HUDEP-2 (cell line): ENCODE measurements at regions not wholly inside any gene's neighbourhood (a gene's known extent, or its start where the extent isn't known, plus 50 kb on each side); places are given as distances from the start of the nearest gene placed in this dataset.
"Not testable (repeated sequence)": the region's sequence is repeated elsewhere in the genome, so short reads cannot be mapped to it uniquely, and the experiment has no call there.

Experiments used
- DNase-seq, 76 experiments: peaks; one replicate each; lab custom pipeline; 2025; ENCODE audit not compliant: unreplicated experiment in 76 of 76; lab: John Stamatoyannopoulos, UW

DNA sequence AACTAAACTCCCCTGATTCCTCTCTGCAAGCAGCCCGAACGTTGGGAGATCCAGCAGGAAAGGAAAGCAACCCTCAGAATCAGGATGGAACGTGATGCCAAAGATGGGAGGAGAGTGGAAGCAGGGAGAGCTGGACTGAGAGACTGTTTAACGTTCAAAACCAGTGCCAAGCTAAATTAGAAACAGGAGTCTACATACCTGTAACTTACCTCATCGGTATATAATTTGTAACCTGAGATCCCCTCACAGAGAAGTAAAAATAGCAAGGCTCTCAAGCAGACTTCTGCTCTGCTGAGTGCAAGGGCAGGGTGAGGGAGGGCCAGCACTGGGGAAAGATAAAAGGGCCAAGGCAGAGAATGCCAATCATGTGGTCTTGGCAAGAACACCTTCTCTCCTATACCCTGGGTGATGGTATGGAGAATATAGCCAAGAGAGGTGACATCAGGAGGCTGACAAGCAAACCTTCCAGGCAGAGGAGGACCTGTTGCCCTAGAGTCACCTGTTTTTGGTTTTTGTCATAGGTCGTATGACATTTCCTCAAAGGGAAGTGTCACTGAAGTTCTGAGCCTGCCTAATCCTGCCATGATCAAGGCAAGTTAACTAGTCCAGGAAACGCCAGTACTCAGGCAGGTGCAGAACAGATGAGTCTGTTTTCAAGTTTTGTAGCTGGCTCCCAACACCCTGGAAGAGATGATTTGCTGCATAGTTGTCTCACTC lies 472.0 kb downstream of the NFIB start:
- DNase-seq, result no peak

DNA sequence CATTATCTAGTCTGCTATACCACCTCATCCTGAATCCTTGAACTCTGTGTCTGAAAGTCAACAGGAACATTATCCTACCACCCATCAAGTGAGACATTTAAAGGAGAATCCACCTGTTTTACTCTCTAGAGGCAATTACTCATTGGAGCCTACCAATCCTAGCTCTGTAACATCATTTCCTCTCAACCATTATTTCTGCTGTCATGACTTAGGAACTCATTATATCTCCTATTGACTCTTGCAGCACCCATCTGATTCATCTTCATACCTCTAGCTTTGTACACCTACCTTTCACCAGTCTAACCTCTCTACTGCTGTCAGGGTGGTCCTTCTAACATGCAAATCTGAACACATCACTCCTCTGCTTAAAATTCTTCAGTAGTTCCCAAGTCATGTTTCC lies 481.5 kb downstream of the NFIB start:
- DNase-seq, result no peak

DNA sequence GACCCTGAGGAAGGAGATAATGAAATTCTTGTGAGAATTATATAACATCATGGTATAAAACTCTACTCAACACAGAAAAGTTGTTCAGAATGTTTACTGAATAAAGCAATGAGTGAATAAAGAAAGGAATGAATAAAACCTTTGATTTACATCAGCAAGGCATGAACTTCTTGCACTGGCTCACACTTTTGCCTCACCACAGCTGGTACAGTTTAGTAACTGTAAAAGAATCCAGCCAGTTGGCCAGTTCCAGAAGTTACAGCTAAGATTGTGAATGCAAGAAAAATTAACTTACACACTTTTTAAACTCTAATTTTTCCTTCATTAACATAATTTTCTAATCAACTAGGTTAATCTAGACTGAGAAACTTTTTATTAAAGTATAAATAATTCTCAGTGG lies 490.9 kb downstream of the NFIB start:
- DNase-seq, result no peak

DNA sequence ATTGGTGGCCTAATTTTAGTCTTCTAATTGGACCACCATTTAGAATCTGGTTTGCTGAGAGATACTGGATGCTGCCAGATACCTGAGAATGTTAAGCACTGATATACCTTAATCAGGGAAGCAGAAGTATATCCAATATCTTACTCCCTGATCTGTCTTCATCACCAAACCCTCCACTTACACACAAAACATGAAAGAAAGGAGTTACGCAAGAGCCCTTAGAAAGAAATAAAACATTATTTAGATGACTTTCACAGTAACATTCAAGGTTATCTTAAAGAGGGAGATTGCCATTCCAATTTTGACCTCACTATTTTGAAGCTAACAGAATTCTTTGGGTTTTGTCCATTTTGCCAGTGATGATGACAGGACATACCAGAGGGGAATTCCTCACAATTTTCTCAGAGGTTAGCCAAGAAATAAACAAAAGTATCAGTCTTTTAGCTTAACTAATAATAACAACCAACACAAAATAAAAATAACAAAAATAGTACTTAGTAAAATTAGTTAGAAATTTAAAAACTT lies 496.1 kb downstream of the NFIB start:
- DNase-seq, result no peak

DNA sequence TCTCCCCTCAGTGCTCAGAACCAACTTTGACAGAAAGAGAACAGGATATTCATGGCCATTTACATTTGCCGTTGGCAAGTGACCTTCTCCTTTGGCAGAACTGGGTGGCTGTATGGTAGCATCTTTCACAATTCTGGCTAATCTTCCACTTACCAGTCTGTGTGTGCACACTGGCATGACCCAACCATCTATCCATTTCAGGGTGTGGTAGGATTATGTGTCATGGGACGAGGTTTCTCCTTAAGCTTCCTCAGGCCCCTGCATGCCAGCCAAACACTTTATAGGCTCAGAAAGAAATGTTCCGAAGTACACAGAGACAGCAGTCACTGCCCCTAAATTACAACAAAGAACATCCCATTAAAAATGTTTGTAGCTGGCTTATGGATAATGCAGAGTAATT lies 497.1 kb downstream of the NFIB start:
- no peak for DNase-seq

DNA sequence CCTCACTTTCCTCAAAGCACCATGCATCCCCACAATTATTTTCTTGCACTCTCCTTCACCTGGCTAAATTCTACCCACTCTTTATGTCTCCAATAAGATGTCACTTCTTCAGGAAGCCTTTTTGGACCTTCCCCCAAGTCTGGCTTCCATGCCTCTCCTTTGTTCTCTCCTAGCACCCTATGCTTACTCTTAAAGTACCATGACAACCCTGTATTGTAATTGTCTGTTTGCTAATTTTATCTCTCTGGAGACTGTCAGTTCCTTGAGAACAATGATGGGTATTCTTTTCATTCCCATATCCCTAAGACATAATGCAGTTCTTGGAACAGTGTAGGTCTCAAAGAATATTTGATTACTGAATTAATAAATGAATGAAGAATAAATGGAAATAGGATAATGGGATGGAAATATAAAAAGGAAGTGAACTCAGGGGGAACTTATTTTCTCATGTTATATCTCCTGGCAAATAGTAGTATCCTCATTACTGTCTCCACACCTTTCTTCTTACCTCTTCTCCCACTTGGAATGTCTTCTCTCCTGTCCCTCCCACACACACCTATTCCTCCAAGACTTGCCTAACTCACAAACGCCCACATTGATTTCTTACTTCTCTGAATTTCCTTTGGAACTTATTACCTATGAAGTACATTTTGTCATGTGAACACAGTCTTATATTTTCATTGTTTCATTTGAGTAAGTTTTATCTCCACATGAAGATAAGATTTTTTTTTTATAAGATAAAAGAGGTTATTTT lies 499.1 kb downstream of the NFIB start:
- DNase-seq, result no peak

DNA sequence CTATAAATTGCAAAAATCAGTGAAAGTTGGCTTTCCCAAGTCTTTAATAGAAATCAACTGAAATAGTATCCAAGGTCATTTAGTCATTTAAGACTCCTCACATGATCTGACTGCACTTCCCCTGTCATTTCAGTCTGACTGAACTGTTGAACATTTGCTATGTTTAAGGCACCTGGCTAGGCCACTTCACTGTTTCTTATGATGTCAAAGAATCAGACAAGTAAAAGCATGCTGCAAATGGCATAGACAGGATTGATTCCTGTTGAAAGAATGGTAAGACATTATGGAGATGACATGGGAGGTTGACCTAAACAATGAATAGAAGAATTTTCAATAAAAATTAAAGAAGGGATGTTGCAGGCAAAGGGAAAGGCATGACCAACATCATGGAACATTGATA lies 502.1 kb downstream of the NFIB start:
- DNase-seq, result no peak

DNA sequence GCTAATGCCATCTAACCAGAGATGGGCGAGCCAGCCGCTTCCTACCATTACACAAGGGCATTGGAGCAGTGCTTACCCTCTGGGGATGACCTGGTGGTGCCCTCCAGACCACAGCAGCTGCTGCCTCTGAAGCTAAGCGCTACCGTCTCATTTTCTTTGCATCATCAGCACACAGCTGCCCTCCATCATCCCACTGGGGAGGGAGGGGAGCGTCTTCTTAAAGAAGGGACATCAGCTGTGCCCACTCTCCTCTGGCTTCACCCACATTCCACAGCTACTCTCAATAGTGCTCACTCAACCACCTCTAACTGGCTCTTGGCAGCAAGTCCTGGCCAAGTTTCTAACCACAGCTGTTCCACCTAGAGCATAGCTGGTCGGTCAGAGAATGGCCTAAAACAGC lies 503.4 kb downstream of the NFIB start:
- no peak for DNase-seq

DNA sequence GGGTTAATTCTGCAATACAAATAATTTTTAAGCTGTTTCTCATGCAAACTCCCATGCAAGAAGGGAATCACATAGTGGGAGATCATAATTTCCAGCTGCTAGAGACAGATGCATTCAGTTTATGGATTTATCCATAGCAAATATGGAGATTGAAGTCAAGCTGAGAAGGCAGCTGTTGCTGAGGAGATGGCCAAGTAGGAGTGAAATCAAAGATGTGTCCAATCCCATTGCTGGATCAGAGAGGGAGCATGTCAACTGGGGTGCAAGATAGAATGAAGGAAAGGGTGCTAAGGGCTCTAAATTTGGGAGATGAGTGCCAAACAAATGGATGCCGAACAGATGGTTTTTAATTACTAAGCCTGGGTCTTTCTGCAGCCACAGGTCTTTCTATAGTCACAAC lies 504.5 kb downstream of the NFIB start:
- DNase-seq, result no peak

DNA sequence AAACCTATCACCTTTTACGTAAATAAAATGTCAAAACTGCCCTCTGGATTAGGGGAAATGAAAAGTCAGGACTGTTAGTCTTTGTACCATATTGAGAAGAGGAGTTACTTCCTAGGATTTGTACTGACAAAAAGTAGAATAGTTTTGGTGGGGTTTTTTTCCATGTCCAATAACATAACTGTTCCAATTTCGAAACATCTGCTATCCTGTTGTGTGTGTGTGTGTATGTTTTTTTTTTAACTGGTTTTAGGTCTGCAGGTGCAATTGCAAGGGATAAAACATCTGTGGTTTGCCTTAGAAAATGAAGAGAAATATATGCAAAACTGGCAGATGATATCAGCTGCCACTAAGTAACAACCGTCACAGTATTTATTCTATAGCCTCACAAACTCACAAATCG lies 506.8 kb downstream of the NFIB start:
- DNase-seq, result no peak

DNA sequence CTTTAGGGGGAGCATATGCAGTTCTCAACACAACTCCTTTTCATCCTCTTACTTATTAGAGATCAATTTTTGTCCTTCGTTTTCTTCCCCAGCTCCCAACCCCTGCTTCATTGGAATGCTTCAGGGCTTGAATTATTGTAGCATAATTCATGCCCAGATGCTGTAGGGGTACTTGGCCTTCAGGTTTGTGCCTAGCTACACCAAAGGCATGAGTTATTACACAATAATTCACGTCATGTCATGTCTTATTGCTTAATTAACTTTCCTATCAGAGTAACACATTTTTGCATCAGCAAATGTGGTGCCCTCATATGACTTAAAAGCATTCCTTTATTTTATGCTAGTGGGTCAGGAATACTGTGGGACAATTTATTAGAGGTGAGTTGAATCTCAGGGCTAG lies 507.2 kb downstream of the NFIB start:
- DNase-seq, result no peak

DNA sequence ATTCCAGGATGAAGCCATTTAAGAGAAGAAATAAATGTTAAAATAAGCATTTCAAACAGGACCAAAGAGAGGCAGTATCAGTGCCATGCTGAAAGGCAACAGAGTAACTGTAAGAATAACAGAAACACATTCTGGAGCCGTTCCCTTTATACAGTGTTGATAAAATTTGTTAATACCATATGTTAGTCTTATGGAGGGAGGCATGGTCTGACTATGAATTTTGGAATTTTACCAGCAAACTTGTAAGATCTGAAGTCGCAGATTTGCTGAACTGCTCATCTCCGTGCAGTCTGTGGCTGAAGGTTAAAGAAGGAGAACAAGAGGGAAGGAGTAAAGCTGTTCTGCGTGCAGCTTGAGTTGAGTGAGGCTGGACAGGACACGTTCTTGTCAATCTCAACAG lies 508.4 kb downstream of the NFIB start:
- DNase-seq, result no peak

DNA sequence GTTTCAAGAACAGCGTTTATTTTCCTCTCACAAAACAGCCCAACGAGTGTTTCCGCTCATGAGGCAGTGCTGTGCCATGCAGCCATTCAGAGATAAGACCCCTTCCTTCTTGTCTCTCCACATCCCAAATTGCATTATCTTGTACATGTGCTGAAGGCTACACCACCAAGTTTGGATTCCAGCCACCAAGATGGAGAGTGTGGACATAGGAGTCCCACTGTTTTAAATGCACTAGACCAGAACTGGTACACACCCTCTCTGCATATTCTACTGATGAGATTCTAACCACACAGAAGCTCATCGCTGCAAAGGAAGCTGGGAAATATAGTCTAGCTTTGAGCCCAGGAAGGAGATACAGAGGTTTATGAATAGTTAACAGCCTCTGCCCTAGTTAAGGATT lies 509.4 kb downstream of the NFIB start:
- no peak for DNase-seq

DNA sequence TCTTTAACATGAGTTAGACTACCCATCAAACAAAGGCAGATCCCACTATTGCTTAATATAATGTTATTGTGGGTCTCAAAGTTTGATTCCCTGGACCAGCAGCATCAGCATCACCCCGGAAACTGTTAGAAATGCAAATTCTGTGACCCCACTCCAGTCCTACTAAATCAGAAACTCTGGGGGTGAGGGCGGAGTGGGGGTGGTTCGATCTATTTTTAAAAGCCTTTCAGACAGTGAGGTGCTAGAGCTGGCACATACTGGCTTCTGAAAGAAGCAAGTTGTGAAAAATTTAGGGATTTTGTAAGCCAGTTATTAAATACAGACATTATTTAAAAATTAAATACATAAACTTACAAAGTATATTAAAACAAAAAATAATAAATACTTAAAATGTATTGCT lies 513.2 kb downstream of the NFIB start:
- DNase-seq, result no peak

DNA sequence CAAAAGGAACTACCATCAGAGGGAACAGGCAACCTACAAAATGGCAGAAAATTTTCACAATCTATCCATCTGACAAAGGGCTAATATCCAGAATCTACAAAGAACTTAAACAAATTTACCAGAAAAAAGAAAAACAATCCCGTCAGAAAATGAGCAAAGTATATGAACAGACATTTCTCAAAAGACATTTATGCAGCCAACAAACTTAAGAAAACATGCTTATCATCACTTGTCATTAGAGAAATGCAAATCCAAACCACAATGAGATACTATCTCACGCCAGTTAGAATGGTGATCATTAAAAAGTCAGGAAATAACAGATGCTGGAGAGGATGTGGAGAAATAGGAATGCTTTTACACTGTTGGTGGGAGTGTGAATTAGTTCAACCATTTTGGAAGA lies 516.2 kb downstream of the NFIB start:
- DNase-seq, result not testable (repeated sequence)

DNA sequence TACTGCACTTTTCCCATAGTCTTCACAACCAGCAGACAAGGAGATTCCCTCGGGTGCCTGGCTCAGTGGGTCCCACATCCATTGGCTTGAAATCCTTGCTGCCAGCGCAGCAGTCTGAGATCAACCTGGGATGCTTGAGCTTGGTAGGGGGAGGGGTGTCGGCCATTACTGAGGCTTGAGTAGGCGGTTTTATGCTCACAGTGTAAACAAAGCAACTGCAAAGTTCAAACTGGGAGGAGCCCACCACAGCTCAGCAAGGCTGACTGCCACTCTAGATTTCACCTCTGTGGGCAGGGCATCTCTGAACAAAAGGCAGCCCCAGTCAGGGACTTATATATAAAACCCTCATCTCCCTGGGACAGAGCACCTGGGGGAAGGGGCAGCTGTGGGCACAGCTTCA lies 512.3 kb upstream of the MPDZ start:
- DNase-seq, result no peak

DNA sequence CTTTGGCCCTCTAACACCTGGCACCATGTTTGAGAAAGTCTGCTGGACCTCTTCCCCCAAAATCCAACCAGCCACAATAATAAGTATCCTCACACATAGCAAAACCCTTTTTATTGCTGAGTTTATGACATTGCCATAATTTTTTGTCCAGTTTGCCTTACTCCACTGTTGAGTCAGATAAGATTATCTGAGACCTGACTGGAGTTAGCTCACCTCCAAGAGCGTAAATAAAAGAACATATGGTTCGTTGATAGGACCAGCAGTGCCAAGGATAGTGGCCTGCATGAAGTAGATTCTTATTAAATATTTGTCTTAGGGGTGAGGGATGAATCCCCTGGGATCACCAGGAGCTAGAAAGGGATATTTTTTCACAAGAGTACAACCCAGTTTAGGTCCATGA lies 510.6 kb upstream of the MPDZ start:
- no peak for DNase-seq

DNA sequence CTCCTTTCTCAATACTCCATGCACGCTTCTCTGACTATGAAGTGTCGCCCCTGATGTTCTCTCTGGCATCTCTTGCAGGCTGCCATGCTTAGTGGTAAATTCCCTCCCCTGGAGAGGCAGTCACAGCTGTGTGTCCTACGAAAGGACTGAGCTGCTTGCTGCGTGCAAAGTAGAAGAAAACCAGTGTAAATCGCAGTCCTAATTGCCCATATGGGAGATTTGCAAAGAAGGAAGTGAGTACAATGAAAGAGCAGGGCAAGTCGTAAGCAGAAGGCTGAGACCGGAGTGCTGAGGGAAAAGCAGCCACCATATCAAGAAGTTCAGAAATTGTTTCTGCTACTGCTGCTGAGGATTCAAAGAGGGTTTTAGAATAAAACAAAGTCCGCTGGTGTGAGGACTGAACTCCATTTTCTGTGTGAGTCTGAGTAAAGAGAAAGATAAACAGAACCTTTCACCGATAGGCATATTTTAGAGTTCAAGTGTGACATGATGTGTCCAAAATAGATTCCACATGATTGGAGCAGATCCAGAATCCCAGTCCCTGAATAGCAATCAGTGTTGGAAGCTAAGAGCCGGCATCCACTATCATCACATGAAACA lies 507.8 kb upstream of the MPDZ start:
- no peak for DNase-seq

DNA sequence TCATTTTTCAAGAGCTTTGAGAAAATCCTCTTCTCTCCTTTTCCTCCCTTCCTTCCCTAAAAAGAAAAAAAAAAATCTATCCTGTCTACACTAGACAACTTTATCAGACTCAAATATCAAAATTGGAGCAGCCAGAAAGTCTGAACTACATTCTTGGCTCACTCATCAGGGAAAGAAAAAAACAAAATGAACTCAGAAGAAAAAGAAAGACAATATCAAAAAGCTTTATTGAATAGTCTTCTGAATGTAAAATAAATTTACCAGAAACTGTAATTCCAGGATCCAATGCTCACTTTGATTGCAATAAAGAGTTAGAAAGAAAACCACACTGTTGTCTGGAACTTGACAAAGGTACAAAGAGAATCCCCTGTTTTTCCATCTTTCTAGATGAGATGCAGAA lies 507.2 kb upstream of the MPDZ start:
- no peak for DNase-seq

DNA sequence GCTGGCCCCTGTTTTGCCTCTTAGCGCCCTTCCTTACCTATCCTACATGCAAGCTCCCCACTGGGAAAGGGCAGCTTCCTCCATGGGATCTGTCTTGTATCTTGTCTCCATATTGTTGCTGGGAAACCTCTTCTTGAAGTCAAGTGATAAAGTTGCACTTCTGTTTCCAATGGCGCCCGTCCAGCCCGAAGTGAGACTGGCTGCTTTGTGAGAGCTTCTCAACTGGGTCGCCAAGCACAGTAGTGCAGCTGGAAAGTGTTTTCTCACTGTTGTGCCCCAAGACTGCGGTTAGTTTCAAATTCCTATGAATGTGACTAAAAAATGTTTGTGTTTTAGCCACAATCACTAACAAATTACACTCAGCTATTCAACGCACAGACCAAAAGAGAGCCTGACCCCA lies 506.6 kb upstream of the MPDZ start:
- no peak for DNase-seq

DNA sequence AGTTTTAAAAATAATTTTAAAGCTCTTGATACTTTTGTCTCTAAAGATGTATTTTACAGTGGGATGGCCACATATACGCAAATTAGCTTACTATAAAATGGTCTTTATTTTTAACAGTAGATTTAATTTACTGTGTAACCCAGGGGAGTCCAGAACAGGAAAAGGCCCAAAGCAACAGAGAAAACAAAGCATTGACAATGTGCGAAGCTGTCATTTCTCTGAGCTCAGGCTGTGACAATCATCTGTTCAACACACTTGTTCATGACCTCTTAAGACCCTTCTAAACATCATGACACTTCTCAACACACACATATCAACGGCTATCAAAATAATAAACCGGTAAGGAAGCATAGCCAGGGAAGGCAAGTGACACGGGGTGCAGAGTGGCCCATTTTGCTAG lies 499.6 kb upstream of the MPDZ start:
- no peak for DNase-seq

DNA sequence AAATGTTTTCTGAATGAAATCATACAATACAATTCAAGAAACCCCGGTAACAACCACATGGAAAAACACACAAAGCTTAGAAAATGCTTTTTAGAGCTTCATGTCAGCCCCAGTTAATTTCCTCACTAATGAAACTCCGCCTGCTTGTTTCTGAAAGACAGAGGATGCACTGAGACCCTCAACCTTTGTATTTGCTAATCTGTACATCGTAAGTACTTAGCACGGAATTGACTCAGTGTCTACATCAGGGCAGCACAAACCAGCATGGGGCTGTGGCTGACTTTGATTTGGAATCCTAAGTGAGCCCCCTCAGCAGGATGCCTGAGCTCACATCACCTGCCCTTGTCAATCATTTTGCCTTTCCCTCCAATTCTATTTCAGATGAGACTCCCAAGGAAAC lies 499.1 kb upstream of the MPDZ start:
- no peak for DNase-seq
